Pons (tissue), 1 donor: ENCODE measurements at regions not wholly inside any gene's neighbourhood (a gene's known extent, or its start where the extent isn't known, plus 50 kb on each side); places are given as distances from the start of the nearest gene placed in this dataset.
A peak's percentile ranks its signal among the peaks of the same experiment; 100 is the strongest.
"Not testable (repeated sequence)": the region's sequence is repeated elsewhere in the genome, so short reads cannot be mapped to it uniquely, and the experiment has no call there.

ENCODE experiments used
- DNase-seq: peaks from one replicate; pipeline ENCODE4 v3.0.0-alpha.2; 2016; ENCODE audit warnings: low spot score

DNA sequence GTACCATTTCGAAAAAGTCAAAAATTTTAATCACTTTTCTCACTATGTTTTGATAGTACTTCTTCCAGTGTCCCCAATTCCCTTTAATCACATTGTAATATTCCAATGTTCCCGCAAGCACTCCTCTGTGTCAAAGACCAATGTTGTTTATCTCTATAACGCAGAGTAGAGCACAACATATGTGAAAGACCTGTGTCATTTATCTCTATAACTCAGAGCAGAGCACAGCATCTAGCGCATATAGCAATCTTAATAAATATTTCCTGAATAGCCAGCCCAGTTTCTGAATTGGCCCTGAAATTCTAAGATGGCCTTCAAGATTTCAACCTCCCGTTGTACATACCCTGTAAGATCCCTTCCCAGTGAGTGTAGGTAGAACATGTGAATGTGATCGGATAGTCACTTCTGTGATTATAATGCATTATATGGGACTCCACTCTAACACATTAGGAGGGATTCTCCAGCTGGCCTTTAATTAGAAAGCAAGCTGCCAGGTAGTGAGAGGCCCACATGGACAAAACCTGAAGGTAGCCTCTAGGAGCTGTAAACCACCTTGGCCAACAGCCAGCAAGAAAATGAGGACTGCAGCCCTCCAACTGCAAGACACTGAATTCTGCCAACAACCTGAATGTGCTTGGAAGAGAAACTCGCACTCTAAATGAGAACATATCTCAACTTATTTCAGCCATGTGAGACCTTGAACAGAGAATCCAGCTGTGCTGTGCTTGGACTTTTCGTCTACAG lies 238.8 kb upstream of the SYT10 start:
- DNase-seq: no peak

DNA sequence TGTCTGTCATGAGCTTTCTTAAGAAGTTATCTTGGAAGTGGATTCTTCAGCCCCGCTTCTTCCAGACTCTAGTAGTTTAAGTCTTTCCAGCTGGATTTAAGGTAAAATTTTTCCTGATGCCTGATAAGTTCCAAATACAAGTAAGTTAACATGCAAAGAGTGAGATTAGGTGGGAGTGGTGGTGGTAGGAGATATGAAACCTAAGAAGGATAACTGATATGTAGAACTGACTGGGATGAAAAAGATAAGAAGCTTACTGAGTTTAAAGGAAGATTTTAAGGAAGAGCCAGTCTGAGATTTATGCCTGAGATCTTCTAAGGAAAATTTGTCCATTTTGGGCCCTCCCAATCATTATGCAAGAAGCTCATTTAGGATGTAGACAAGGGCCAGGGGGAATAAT lies 250.9 kb upstream of the SYT10 start:
- DNase-seq: no peak

DNA sequence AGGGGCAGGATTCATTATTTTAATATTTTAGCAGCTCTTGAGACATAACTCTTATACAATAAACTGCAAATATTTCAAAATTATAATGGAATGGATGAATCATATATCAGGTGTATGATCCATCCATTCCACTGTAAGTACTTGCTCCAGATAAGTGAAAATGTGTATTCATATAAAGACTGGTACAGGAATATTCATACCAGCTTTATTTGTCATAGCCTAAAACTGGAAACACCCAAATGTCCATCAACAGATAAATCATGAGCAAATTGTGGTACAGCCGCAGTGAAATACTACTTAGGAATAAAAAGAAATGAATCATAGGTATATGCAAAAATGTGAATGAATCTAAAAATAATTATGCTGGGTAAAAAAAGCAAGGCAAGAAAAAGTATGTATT lies 263.6 kb upstream of the SYT10 start:
- no peak for DNase-seq

DNA sequence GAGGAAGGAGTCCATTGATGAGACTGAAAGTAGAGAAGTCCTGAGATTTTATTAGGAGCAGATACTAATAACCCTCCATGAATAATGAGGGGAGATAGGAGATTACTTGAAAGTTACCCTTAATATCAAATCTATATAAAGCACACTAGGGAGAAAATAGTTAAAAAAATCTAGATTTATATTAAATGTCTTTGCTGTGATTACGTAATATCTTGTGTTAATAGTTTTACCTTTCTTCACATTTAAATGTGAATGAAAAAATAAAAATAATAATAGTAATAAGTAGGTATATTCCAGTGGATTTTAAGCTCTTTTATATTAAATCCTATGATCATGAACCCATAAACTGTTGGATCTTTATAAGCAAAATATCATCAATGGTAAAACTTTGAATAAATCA lies 267.3 kb upstream of the SYT10 start:
- no peak for DNase-seq

DNA sequence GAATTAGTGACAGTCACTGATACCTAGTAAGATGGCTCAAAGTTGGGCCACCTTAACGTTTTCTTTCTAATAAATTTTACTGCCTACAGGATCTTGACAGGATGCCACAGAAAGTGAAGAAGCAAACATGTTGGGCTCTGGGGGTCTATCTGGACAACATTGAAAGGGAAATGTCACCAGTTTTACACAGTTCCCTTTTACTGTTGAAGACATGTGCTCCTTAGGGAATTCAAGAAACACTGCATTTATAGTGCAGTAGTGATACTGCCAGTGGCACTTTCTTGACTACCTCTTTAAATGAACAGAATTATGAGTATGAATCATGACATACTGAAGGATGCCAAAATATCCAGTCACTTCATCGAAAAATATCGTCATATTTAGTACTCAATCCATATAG lies 269.3 kb upstream of the SYT10 start:
- no peak for DNase-seq

DNA sequence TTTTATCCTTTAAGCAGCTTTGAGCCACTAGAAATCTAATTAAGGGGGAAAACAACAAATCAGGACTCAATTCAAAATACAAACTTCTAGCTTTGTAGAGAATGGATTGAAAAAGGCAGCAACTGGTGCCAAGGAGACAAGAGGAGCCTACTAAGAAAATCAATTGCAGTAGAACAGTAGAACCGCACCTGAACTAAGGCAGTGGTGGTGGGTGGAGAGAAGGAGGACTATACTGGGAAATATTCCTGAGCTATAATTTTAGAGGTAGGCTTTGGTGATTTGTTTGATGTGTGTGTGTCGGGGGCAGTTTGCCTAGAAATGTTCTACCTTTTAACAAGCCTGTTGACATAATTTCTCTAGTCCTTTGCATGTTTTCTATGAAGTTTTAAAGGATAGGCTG lies 270.9 kb upstream of the SYT10 start:
- no peak for DNase-seq

DNA sequence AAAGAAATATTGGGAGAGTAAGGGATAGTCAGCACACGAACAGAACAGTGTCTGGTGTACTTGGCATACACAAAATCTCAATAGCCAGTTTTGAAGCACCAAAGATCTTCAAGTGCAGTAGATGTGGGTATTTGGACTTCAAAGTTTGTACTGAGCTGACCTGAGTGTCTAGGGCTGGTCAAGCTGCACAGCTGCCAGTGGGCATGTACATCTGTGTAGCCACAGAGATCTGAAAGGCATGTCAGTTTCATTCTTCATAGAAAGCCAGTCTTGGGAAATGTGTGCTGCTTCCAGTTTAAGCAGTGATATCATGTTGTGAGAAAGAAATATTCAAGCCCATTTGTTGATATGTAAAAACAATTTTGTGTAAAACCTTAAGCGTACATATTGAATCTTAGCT lies 279.0 kb upstream of the SYT10 start:
- DNase-seq: no peak

DNA sequence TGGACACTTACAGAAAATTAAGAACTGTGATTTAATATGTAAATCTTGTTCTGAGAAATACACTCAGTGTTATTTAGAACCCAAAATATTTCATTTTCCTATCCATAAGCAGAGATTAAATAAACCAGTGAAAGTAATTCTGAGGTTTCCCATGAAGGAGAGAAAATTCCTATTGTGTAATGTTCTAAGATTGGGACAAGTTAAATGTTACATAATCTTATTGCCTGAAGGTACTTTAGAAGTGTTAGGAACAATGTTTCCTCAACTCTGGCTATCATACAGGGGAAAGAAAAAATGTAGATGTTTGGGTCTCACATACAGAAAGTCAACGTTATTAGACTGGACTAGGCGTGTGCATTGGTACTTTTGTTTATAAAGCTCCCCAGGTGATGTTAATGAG lies 281.9 kb upstream of the SYT10 start:
- DNase-seq: no peak

DNA sequence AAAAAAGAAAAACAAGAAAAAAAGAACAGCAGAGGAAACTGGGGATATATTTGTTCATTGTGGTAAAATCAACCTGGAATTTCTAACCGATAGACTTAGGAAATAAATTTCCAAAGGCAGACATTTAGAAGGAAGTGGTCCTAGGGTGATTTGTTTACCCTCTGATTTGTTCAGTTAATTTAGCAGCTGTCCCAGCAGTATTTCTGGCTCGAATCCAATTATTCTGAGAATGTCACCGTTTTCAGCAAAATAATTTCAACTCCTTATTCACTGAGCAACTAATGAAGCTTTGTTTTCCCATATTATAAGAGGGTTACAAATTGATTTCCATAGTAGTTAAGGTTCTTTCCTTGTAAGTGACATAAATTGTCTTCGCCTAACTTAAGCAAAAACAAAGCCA lies 285.2 kb upstream of the SYT10 start:
- DNase-seq: no peak

DNA sequence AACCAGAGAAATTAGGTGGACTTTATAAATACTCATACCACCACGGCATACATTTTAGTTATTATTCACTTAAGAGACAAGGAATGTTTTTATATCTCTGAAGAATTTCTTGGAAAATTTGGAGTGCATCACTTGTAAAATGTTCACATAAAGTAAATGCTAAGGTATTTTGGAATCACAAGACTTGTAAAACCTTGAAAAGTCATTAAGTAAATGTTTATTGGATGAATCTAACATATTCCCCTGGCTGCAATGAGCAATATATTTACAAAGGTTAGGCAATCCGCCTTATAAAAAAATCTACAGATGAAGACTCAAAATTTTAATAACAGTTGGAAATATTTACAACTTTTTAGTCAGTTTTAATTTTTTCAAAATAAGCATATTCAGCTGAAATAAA lies 287.4 kb upstream of the ALG10 start:
- DNase-seq: no peak

DNA sequence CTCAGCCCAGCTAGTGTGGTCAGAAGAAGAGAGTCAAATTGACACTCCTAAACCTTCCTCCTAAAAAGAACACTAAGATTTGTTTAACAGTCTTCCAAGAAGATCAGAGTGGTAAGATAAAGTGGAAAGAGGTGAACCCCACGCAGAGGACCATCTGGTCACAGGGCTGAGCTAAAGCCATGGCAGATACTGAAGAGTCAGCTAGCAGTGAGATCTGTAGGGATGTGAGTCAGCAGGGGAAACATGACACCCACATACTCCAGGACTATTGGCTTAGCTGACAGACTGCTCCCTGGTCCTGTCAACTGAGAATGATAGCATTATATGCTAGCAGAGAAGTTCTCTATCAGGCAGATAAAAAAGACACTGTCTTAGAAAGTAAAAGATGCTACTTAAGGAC lies 269.4 kb upstream of the ALG10 start:
- peak; percentile 19 for DNase-seq

DNA sequence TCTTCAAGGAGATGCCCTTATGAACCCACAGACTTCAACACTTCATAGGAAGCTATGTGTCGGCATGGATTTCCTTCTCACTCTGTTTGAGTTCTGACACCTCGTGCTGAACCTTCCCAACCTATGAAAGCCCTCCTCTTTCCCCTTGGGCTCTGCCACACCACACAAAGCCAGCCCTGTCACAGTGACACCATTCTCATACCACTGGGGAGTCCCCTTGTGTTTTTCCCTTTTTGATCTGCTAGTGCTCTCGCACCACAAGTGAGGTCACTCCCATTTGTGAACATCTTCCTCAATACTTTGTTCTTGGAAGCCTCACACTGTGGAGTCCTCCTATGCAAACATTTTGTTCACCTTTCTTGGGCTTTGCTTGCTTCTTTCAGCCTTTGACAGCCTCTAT lies 264.6 kb upstream of the ALG10 start:
- DNase-seq: no peak

DNA sequence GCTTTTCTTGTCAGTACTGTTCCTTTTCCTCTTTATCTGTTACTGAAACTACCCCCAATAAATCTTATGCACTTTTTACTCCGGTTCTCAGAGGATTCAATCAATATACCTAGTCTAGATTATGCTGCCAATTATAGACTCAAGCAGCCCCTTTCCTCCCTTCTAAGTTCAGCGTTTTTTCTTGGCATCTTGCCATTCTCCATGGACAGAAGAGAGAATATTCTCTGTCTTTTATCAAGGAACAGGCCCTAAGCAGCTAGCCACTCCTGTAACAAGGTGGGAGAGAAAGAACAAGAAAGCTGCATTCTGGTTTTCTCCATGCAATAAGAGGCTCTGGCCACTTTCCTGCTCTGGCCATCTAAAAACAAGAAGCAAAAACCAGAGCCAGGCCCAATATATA lies 263.0 kb upstream of the ALG10 start:
- no peak for DNase-seq

DNA sequence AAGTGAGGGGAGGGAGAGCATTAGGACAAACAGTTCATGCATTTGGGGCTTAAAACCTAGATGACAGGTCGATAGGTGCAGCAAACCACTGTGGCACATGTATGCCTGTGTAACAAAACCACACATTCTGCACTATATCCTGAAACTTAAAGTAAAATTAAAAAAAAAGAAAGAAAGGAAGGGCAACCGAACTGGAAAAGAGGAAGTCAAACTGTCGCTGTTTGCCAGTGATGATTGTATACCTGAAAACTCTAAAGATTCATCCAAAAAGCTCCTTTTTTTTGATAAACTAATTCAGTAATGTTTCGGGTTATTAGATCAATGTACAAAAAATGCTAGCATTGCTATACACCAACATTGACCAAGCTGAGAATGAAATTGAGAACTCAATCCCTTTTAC lies 259.0 kb upstream of the ALG10 start:
- no peak for DNase-seq

DNA sequence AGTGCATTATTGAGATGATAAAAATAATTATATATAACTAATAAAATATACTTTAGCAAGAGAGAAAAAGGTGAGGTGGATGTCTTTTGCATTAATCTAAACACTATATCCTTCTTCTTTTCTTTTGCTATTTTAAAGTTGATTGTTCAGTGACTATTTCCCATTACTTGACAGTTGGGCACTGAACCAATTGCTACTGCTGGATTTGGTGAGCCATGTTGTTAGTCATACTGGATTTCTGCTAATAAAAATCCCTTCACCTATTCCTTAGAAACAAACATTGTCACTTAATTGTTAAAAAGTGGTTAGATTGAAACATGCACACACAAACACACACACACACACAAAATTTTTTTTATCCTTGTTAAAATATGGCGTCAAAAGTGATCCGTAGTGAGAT lies 251.6 kb upstream of the ALG10 start:
- DNase-seq: no peak

DNA sequence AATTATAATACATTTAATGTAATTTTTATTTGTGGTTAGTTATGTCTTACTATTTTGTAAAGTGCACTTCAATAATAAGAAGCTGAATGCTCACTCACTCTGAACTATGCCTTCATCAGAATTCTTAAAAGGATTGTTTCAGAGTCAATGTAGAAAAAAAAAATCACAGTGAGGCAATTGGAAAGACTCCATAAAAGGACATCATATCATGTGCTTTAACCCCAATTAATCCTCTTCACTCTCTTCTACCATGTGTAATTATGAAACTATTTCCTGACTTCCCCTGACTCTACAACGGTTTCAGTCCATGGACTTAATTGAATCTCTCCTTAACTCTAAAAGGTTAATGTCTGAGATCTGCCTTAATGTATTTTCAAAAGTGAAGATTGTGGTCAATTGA lies 250.4 kb upstream of the ALG10 start:
- no peak for DNase-seq

DNA sequence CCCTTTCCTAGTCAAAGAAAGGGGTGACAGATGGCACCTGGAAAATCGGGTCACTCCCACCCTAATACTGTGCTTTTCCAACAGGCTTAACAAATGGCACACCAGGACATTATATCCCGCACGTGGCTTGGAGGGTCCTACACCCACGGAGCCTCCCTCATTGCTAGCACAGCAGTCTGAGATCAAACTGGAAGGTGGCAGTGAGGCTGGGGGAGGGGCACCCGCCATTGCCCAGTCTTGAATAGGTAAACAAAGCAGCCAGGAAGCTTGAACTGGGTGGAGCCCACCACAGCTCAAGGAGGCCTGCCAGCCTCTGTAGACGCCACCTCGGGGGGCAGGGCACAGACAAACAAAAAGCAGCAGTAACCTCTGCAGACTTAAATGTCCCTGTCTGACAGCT lies 249.2 kb upstream of the ALG10 start:
- not testable (repeated sequence) for DNase-seq

DNA sequence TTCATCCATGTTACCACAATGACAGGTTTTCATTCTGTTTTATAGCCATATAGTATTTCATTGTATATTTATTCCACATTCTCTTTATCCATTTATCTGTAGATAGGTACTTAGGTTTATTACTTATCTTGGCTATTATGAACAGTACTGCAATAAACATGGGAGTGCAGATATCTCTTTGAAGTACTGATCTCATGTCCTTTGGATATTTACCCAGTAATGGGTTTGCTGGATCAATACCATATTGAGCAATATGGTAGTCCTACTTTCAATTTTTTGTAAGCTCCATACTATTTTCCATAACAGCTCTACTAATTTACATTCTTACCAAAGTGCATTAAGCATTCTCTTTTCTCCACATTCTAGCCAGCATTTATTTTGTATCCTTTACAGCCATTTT lies 235.8 kb upstream of the ALG10 start:
- DNase-seq: no peak

DNA sequence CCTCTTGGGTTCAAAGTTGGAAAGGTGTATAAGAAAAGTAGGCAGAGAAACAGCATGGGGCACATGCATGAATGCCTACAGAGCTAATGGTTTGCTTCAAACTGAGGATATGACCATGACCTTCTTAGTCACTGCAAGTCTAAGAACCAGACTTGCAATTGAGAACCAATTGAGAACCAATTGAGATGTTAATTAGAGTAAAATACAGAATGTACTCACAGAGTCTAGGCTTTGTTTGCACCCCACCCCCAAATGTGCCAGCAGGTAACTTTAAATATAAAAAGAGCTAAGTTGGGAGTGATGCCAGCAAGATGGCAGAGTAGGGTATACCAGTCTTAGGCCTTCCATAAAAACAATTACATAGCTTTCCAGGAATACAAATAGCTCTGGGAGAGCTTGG lies 227.3 kb upstream of the ALG10 start:
- DNase-seq: no peak

DNA sequence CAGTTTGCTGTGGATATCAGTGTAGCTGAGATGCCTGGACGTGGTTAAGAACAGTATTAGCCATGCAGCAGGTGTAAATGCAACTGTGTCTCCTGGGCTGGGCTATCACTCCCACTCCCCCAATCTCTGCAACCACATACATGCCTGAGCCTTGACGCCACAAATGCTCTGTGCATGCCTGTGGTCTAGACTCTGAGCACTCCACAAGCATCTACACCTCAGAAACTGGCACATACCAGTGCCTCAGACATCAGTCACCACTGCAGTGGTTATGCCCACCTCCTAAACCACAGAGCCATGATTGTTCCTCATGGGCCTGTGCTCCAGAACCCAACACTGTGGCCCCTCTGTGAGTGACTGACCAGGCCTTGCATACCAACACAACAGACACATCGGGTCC lies 226.8 kb upstream of the ALG10 start:
- no peak for DNase-seq

DNA sequence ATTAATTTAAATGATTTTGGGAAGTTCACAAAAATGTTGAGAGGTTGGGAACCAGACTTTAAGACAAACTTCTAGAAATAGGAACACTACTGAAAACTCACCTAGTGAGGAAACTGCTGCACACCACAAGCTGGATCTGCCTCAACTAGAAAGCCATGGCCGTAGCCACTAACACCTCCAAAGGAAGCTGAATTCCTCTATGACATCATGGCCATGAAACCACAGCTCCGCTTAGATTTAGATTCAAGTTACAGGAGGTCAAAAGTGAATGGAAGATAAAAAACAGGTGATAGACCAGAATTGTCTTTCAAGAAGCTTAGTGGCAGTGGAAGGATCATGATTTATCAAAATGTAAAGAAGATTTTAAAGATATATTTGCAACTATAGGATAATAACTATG lies 208.8 kb upstream of the ALG10 start:
- DNase-seq: no peak

DNA sequence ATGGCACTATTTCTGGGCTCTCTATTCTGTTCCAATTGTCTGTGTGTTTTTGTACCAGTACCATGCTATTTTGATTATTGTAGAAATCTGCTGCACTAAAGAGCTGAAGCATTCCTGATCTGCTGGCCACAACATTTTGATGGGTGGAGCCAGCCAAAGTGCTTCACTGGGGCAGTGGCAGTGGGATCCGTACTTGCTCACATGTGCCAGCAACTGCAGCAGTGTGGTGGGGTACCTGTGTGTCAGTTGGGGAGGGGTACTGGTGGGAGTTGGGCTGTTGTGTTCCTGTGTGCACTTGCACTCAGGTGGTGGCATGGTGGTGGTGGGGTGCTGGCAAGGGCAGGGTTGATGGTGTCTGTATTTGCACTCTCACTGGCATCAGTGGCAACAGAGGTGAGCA lies 204.6 kb upstream of the ALG10 start:
- no peak for DNase-seq

DNA sequence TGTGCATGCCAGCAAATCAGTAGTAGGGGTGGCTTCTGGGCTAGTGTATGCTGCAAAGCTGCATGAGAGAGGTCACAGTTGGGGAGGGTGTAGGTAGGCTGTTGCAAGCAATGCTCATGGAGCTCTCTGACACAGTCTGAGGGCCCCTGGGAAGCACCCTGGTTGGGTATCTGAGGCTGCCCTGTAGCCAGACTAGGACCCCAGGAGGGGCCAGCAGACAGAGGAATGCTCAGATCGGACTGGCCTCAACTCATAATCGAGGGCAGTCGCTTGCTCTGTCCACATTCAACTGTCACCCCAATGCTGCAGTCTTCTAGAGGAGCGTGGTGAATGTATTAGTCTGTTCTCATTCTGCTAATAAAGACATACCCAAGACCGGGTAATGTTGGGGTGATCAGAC lies 204.0 kb upstream of the ALG10 start:
- DNase-seq: no peak

DNA sequence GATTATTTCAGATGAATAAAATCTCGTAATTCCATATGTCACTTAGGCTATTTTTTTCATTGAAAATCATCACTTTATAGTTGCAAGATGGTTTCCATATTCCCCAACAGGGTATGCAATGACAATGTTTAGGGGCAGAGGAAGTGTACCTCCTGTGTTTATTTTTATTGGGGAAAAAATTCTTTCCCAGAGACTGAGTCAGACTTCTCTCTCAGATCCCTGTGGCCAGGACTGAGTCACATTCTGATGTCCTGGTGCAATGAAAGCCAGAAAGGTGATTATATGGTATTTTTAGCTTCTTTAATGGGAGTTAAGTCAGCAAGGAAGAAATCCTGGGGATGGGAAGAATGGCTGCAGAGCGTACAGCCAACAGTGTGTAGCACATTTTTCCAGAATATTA lies 196.9 kb upstream of the ALG10 start:
- no peak for DNase-seq
